ENCODE measurements at regions not wholly inside any gene's neighbourhood (a gene's known extent, or its start where the extent isn't known, plus 50 kb on each side); places are given as distances from the start of the nearest gene placed in this dataset.

DNA sequence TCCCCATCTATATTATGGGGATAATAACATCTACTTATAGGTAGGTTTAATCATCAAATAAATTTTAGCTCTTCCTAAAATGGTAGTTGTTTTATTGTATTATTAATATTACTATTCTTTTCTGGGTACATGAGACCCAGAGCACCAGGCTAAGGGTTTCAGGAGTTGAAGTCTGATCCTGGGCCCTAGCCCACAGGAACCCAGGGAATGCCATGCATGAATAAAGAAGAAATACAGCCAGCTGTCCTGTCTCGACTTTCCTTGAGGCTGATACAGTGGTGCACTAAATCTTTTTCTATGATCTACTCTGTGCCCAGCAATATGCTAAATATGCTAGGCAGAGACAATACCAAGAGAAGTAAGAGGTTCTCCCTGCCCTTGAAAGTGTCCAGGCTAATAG, 72.1 kb upstream of the ATP2C1 start:
- no peaks in the 10 kb centered on the region for H3K36me3 ChIP-seq
- Mint-ChIP-seq H3K36me3 (no peaks in the 10 kb centered on the region), H3K27ac (no peak overlapping the region), H3K9me3 (no peaks in the 10 kb centered on the region), H3K4me3 (no peak overlapping the region), H3K4me1 (no peaks in the 10 kb centered on the region), H3K27me3 (ENCODE audit: insufficient read depth, low read depth) (no peaks in the 10 kb centered on the region)
- H4K20me1 ChIP-seq (ENCODE audit: low read depth), result no peaks in the 10 kb centered on the region
- H3K9me3 ChIP-seq (ENCODE audit: low read depth), result no peaks in the 10 kb centered on the region
- H3F3A ChIP-seq (ENCODE audit: low read depth), result no peaks in the 10 kb centered on the region
- H3K4me1 ChIP-seq, result no peaks in the 10 kb centered on the region
- no peak overlapping the region for H2AFZ ChIP-seq (replicated peaks)
- H3K4me2 ChIP-seq, result no peak overlapping the region
- H3K27me3 ChIP-seq, result no peaks in the 10 kb centered on the region
- TF ChIP-seq CTCF (IDR thresholded peaks at IDR 0.05), result no peak
- H3K4me3 ChIP-seq, result no peak overlapping the region
- no peaks in the 10 kb centered on the region for H3K79me2 ChIP-seq (ENCODE audit: low read depth)
- no peak overlapping the region for H3K27ac ChIP-seq
- no peak for DNase-seq (ENCODE audit: low spot score)
- no peak overlapping the region for H3K9ac ChIP-seq

GRCh38 chr3:130823241-130823884, 70.5 kb upstream of the ATP2C1 start:
- no peak overlapping the region for H3K4me2 ChIP-seq
- H3K9me3 ChIP-seq (ENCODE audit: low read depth), result no peaks in the 10 kb centered on the region
- TF ChIP-seq EZH2 (IDR thresholded peaks at IDR 0.05) (no peak), CTCF (IDR thresholded peaks at IDR 0.05) (no peak), EZH2phosphoT487 (IDR thresholded peaks at IDR 0.05) (no peak)
- H3K4me1 Mint-ChIP-seq, result no peaks in the 10 kb centered on the region
- H4K20me1 ChIP-seq (ENCODE audit: low read depth), result no peaks in the 10 kb centered on the region
- no peaks in the 10 kb centered on the region for H3K9me3 Mint-ChIP-seq
- no peak overlapping the region for H2AFZ ChIP-seq (replicated peaks)
- H3K27me3 ChIP-seq, result no peaks in the 10 kb centered on the region
- H3K36me3 ChIP-seq, result no peaks in the 10 kb centered on the region
- no peaks in the 10 kb centered on the region for H3K36me3 Mint-ChIP-seq
- no peak for DNase-seq (ENCODE audit: low spot score)
- no peaks in the 10 kb centered on the region for H3K4me1 ChIP-seq
- H3K27me3 Mint-ChIP-seq (ENCODE audit: insufficient read depth, low read depth), result no peaks in the 10 kb centered on the region
- H3K27ac Mint-ChIP-seq, result no peak overlapping the region
- no peak overlapping the region for H3K9ac ChIP-seq
- no peak overlapping the region for H3K4me3 Mint-ChIP-seq
- no peak overlapping the region for H3K4me3 ChIP-seq
- H3K79me2 ChIP-seq (ENCODE audit: low read depth), result no peaks in the 10 kb centered on the region
- no peak overlapping the region for H3K27ac ChIP-seq
- no peaks in the 10 kb centered on the region for H3F3A ChIP-seq (ENCODE audit: low read depth)

DNA sequence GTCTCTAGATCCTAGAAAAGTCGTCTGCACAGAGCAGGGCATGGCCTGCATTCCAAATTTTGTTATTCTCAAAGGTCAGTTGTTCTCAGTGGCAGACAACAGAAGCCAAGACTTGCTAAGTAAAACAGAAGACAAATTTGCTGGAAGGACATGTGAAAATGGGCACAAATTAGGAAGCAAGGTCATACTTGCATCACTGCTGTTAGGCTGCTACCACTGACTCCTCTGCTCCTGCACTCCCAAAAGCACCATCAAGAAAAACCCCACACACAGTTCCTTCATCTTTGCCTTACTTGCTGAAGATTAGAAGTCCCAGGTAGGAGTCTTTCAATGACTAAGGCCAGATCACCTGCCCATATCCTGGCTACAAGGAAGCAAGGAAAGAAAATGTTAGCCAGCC, 69.9 kb upstream of the ATP2C1 start:
- H2AFZ ChIP-seq (replicated peaks), result no peak overlapping the region
- H3K36me3 ChIP-seq, result no peaks in the 10 kb centered on the region
- no peaks in the 10 kb centered on the region for H3K27me3 ChIP-seq
- no peak overlapping the region for H3K4me3 ChIP-seq
- H3K4me3 Mint-ChIP-seq, result no peak overlapping the region
- H3K27ac ChIP-seq, result no peak overlapping the region
- no peak for DNase-seq (ENCODE audit: low spot score)
- H3K4me1 ChIP-seq, result peaks cover 5% of the 10 kb centered on the region
- H3K79me2 ChIP-seq (ENCODE audit: low read depth), result no peaks in the 10 kb centered on the region
- H3K9ac ChIP-seq, result no peak overlapping the region
- no peaks in the 10 kb centered on the region for H3K27me3 Mint-ChIP-seq (ENCODE audit: insufficient read depth, low read depth)
- no peaks in the 10 kb centered on the region for H3K9me3 Mint-ChIP-seq
- H4K20me1 ChIP-seq (ENCODE audit: low read depth), result no peaks in the 10 kb centered on the region
- H3K36me3 Mint-ChIP-seq, result no peaks in the 10 kb centered on the region
- no peaks in the 10 kb centered on the region for H3F3A ChIP-seq (ENCODE audit: low read depth)
- no peak overlapping the region for H3K4me2 ChIP-seq
- H3K27ac Mint-ChIP-seq, result no peak overlapping the region
- TF ChIP-seq EZH2phosphoT487 (IDR thresholded peaks at IDR 0.05), result no peak
- no peak for TF ChIP-seq EZH2 (IDR thresholded peaks at IDR 0.05)
- TF ChIP-seq CTCF (IDR thresholded peaks at IDR 0.05), result no peak
- no peaks in the 10 kb centered on the region for H3K4me1 Mint-ChIP-seq
- no peaks in the 10 kb centered on the region for H3K9me3 ChIP-seq (ENCODE audit: low read depth)

All from neural progenitor cell (in vitro differentiated cells).